Vagina (tissue), 2 donors: ENCODE measurements at regions not wholly inside any gene's neighbourhood (a gene's known extent, or its start where the extent isn't known, plus 50 kb on each side); places are given as distances from the start of the nearest gene placed in this dataset.

Experiments used
- POLR2A ChIP-seq, 2 donors: fragments of 450-650 bp; IDR thresholded peaks; one replicate each; pipeline ENCODE4 v1.6.1; 2017; ENCODE audit warnings: antibody characterized with exemption in 2 of 2, mild to moderate bottlenecking in 2 of 2, moderate library complexity in 2 of 2
- TF ChIP-seq, protein P1 (sequence below), 3 experiments: fragments of 450-650 bp in 2 of 3; fragments of 200-600 bp in 1 of 3; sonication (generic) in 1 of 3; IDR thresholded peaks; one replicate each; pipeline ENCODE4 v1.5.1; 2017 to 2019; ENCODE audit warnings: antibody characterized with exemption in 3 of 3, mild to moderate bottlenecking in 2 of 3, moderate library complexity in 2 of 3

DNA sequence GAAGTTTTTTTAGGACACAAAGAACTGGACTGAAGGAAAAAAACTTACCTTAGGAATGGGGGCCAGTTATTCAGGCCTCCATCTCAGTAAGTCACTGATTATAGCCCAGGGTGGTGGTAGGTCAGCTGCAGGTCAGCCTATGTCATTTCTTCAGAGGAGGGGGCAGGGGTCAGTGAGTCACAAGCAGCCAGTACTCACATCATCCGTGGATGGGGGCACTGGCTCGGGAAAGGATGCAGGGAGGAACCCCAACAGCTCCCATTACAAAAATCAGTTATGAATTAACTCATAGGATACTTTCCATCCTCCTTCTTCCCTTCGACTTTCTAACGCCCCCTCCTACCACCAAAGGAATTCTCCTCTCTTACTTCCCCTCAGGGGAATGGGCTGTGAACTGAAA lies 578.3 kb downstream of the PDCD6IP start:
- no peak for TF ChIP-seq POLR2A (IDR thresholded peaks at IDR 0.05)
- TF ChIP-seq, protein P1, sequence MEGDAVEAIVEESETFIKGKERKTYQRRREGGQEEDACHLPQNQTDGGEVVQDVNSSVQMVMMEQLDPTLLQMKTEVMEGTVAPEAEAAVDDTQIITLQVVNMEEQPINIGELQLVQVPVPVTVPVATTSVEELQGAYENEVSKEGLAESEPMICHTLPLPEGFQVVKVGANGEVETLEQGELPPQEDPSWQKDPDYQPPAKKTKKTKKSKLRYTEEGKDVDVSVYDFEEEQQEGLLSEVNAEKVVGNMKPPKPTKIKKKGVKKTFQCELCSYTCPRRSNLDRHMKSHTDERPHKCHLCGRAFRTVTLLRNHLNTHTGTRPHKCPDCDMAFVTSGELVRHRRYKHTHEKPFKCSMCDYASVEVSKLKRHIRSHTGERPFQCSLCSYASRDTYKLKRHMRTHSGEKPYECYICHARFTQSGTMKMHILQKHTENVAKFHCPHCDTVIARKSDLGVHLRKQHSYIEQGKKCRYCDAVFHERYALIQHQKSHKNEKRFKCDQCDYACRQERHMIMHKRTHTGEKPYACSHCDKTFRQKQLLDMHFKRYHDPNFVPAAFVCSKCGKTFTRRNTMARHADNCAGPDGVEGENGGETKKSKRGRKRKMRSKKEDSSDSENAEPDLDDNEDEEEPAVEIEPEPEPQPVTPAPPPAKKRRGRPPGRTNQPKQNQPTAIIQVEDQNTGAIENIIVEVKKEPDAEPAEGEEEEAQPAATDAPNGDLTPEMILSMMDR (IDR thresholded peaks at IDR 0.05) = no peak
